ENCODE measurements at regions not wholly inside any gene's neighbourhood (a gene's known extent, or its start where the extent isn't known, plus 50 kb on each side); places are given as distances from the start of the nearest gene placed in this dataset.
A peak's percentile ranks its signal among the peaks of the same experiment; 100 is the strongest.
"Not testable (repeated sequence)": the region's sequence is repeated elsewhere in the genome, so short reads cannot be mapped to it uniquely, and the experiment has no call there.

DNA sequence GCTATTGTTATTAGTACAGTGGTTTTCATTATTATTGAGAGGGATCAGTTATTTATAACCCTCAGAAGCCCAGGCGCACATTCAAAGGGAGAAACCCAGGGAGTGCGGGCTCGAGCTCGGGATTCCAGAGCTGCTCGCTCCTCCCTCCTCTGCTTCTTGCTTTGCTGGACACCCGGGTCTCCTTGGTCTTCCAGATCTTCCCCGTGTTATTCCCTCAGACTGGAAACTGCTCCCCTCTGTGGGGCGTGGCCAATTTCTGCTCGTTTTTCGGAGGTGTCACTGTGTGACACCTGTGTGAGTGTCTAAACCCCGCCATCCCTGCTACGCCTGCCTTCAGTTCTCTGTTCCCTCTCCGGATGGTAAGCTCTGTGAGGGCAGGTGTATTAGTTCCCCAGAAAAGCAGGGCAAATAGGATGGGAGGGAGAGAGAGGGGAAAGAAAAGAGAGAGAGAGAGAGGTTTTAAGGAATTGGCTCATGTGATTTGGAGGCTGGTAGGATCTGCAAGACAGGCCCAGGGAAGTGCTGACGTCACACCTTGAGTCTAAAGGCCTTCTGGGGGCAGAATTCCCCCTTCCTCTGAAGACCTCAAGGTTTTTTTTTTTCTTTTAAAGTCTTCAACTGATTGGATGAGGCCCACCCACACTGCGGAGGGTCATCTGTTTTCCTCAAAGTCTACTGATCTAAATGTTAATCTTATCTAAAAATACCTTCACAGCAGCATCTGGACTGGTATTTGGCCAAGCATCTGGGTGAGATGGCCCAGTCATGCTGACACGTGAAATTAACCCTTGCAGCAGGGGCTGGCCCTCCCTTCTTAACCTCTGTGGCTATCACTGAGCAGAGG lies 457.3 kb upstream of the ID2 start:
- DNase-seq: no peak

DNA sequence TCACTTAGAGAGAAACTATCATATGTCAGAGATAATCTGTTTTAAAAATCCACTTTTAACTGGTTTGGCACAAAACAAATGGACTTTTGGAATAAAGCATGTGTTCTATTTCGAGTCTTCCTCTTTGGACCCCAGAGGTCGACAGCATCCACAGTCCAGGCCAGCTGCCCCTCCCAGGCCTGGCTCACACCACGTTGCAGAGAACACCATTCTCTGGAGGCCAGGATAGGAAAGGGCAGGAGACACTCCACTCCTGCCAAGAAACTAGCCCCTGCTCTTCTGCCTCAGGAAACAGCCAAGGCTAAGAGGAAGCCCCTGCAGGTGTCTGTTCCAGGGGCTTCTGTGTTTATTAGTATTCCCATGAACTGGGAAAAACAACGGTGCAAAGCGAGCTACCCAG lies 456.6 kb upstream of the ID2 start:
- no peak for DNase-seq

DNA sequence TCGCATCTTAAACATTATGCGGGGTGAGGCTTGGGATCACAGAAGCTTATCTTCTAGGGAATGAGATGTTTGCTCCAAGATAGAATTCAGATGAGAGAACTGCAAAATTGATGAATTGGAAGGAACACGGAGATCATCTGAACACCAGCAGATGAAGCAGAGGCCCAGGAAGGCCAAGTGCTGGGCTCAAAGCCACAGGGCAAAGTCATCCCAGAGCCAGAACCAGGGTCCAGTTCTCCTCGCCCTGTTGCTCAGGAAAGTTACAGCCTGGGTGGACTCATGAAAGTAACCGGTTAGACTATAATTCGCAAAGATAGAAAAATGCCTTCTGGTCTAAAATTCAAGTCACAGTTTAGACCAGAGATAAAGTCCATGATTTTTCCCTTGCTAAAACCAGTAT lies 456.1 kb upstream of the ID2 start:
- DNase-seq: no peak

DNA sequence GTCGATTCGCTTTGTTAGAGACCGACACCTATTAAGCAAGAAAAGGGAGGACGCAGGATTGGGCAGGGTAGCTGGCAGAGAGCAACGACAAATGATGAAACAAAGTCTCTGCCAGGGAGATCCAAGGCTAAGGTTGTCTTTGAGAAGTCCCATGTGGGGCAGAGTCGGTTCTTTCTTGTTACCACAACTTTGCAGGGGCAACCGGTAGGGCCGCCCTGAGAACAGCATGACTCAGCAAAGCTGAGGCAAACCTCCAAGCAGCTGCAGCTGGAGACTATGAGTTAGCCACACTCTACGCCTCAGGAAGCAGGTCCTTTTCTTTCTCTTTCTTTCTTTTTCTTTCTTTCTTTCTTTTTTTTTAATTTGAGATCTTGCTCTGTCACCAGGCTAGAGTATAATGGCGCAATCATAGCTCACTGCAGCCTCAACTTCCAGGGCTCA lies 452.3 kb upstream of the ID2 start:
- peak; percentile 74 for DNase-seq

DNA sequence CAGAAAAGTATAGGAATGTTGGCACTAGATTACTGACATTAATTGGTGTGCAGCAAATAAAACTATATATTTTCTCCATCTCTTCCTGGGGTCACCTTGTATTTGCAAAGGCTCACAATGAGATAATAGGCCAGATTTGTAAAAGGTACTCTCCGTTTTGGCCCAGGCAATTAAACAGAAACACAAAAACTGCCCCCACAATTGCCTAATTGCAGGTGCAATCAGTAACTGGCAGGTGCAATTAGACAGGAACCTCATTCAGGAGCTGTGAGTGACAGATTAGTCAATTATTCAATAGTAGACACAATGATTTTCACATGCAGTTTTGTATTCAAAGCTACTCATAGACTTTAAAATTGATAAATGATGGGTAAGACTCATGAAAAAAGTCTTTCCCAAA lies 451.4 kb upstream of the ID2 start:
- DNase-seq: no peak

DNA sequence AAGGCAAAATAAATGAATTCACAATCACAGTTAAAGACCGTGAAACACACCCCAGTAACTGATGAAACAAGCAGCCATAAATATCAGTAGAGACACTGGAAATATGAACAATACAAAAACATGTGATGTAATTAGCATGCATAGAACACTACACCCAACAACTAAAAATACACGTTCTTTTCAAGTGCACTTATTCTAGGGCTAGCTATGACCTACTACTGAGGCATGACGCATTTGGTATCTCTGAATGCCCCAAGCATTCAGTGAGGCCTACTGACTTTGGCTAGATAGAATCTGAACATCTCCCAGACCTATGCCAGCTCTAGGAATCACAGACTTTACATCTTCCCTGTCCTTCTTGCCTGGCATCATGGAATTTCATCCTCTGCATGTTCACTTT lies 450.0 kb upstream of the ID2 start:
- DNase-seq: no peak

DNA sequence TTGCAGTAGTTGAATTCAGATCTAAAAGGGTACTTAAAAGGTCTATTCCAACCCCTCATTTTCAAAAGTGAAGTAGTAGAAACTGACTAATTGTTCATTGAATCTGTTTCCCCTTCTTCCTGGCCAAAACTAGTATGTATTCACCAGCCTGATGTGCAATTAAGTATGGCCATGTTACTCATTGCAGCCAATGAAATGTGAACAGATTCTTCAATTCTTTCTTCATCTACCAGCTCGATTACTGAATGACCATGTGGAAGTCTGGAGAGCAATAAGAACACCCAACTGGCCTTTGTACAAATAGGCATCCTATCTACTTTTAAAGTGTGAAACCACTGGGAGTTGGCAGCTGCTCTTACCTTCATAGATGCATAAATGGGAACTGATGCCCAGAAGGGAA lies 449.0 kb upstream of the ID2 start:
- DNase-seq: no peak

DNA sequence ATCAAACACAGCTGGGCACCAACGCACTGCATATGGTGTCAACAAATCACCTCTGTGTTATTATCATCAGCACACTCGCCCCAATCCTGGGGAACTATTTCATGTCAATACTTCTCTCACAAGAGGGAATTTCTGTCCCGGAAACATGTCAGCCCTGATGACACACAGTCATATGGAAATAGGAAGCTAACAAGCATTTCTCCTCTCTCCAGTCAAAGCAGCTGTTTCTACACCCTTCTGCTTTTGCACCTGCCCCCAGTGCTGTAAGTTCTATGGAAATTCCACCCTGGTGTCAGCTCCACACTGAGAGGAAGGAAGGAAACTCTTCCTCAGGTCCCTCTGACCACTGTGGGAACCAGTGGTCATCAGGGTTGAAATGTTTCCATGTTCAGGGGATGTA lies 447.6 kb upstream of the ID2 start:
- DNase-seq: no peak

DNA sequence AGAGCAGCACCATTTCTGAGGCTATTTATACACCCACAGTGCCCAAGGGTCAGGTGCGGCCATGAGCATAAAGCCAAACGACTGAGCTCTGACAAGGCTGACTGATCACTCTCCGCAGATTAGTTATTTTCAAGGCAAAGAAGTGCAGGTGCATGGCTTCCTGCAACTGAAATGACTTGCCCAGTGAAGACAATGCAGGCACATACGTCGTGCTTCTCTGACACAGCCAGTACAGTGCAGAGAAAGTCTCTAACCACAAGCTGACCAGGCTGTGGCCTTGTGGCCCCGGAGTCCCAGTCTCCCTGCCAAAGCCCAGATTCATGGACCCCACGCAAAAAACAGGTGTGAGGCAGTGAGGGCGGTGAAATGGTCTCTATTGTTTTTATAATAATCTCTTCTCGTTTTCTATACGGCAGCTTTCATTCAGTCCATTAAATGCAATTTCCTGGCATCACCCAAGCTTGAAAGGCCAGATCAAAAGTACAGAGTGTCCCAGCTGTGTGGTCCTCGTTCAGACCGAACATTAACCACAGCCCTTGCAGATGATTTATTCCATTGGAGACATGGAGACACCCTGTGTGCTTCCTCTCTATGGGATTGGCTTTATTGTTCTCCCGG lies 447.0 kb upstream of the ID2 start:
- DNase-seq: no peak

DNA sequence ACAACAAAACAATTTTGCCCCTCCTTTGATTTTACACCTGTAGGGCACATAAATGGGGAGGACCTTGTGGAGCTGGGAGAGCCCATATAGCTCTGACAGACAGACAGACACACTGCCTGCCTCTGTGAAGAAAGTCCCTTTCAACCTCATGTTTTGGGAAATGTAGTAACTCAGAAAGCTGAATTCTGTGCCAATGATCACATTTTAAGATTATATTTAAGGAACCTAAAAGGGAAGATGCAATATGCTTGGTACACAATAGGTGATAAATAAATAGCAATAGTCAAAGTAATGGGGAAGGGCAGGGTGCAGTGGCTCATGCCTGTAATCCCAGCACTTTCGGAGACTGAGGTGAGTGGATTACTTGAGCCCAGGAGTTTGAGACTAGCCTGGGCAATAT lies 446.4 kb upstream of the ID2 start:
- DNase-seq: no peak

DNA sequence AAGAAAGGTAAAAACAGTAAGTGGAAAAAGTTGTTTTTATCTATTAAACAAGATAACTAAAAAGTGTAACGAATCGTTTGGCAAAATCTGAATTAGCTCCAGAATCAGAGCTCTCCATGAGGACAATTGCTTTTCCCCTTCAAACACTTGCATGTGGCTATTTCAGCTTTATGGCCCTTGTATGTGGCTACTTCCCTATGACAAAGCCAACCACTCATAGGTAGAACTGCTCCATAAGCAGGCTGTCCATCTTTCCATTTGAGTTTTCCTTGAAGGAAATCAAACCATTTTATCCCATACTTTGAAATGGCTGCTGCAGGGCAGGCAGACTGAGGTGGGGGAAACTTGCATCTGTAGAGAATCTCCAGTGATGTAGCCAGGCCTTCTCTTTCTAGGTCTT lies 445.5 kb upstream of the ID2 start:
- DNase-seq: no peak

DNA sequence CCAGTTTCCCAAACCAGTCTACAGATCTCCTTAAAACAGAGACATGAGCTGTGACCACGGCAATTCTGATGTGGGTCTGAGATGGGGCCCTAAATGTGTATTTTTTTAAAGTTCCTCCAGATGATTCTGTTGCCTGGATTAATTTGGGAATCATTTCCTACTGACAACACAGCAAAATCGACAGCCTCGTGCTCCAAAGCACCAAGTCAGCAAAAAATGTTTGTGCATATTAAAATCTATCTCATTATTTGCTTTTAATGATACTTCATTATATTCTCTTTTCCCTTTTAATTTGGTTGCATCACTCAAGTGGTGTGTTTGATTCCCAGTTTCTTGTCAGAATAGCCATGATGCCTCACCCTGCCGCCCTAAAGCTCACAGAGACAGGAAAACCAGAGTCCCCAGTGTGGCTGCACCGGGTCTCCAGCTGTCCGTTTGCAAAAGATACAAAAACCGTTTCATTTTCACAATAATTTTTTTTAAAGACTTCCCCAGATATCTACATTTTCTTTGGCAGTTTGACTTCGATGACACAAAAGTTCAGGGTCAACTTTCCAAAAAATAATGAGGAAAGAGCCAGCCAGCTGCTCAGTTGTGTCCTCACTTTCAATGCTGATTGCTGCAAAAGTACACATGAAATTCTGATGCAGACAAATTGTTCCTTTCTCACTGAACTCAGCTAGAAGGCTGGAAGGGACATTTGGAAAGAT lies 443.2 kb upstream of the ID2 start:
- no peak for DNase-seq

DNA sequence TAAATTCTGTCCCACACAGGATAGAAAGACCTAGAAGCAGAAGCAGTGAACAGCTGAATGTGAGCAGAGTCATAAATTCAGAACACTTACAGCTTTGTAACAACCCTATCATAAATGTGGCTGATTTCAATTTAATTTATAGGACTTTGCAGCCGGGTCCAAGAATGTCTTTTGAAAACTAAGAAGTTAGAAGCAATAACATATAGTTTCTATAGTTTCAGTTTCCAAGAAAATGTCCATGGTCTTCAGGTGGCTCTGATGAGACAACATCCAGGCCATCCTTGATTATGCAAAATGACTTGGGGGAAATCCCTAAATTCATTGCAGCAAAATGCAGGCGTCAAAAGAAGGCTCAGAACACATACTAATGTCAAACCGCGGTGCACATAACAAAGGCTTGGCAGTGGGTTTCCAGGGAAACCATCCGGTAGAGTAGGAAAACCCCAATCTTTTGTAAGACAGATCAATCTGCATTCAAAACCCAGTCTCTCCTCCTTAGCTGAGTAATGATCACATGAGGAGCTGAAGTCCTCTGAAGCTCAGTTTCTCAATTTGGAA lies 442.2 kb upstream of the ID2 start:
- peak; percentile 71 for DNase-seq

DNA sequence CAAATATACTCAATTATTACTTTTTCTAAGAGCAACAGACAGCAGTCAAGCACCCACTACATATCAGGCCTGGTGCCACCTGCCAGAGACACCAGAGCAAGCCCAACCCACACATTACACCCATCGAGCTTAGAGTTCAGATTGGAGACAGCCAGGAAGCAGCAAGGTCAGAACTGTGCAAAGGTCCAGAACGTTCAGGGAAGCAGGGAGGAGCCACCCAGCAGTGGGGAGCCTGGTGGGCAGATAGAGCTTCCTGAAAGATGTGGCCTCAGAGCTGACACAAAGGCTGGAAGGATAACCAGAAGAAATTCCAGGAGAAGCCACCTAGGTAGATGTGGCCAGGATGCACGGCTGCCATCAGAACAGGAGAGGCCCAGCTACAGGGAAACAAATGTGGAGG lies 440.5 kb upstream of the ID2 start:
- DNase-seq: no peak

DNA sequence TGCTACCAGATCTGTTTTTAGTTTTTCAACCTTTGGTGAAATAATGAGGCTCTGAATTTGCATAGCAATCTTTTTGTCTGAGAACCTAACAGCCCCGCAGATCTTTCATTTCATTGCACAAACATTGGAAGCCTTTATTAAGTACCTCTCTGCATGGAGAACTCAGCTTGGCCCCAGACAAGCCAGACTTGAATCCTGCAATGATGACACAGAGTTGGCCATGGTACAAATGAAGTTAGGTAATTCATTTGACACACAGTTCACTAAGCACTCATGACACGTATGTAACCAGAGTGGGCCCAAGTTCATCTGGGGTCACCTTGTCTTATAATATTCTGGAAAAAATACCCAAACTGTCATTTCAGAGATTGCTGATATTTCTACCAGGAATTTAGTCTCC lies 439.1 kb upstream of the ID2 start:
- DNase-seq: no peak

DNA sequence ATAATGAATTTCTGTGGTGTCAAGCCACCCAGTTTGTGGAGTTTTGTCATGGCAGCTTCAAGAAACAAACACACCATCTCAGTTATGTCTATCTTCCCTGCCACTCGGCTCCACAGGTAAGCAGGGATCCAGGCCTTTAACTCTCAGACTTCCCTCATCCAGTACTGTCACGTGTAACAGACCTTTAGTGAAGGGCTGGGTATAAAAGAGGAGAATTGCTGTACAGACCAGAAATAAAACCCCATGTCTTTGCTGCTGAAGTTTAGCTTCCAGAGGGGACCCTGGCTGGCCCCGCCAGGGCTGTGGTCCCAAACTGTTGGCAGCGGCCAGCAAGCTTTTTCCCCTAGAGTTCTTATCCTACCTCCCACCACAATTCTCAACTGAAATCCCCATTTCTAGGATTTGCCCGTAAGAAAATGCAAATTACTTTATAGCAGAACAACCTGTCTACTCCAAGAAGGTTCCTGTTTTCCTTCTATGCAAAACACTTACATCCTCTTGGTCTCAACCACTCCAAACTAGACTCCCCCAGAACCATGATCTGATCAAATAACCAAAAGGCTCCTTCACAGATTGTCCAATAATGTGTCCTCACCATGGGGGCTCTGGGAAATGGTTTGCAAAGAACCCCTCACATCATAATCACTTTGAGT lies 438.0 kb upstream of the ID2 start:
- no peak for DNase-seq

DNA sequence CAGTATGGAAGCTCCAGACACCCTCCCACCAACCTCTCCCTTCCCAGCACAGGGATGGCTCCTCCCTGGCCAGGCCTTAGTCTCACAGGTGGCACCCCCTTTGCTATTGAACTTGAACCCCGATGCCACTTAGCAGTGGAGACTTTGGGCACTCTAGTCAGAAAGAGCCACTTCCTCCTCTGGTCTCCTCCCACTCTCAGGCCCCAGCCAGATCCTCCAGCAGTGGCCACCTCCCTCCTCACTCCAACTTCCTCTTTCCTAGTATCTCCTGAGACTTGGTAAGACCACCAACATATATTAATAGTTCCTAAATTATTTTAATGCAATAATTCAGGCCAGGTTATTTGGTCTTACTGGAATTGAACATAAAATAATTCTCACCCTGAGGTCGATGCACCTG lies 437.2 kb upstream of the ID2 start:
- no peak for DNase-seq

DNA sequence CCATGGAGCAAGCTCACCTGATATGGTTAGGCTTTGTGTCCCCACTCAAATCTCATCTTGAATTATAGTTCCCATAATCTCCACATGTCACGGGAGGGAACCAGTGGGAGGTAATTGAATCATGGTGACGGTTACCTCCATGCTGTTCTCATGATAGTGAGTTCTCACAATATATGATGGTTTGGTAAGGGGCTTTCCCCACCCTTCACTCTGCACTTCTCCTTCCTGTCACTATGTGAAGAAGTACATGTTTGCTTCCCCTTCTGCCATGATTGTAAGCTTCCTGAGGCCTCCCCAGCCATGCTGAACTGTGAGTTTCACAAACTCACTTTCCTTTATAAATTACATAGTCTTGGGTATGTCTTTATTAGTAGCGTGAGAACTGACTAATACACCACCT lies 435.7 kb upstream of the ID2 start:
- no peak for DNase-seq

DNA sequence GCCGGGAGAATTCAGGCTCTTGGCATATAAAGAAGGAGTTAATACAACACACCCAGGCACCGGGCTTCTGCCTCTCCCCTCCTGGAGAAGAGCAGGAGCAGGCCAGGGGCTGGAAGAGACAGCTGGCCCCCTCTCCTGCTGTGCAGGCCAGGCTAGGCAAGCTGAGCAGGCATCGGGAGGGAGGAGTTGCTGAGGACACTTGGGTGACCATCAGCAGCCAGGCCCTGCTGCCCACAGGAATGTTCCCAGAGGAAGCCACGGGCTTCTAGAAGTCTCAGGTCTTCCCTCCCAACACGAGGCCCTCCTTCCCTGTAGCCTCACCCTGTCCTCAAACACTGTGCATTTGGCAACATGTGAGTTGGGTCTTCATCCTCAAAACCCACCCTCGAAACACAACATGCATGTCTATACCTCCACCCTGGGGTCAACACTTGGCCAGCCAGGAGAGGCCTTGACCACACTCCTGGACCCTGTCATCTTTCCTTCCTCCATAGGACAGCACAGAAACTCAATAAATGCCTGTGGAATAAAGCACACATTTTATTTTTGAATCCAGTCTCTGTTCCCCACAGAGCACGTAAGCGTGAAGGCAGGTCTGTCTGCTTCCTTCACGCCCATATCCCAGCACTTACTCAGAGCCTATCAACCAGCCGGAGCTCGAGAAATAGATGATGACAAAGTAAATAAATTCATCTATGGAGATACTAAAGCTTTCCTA lies 433.8 kb upstream of the ID2 start:
- DNase-seq: no peak

DNA sequence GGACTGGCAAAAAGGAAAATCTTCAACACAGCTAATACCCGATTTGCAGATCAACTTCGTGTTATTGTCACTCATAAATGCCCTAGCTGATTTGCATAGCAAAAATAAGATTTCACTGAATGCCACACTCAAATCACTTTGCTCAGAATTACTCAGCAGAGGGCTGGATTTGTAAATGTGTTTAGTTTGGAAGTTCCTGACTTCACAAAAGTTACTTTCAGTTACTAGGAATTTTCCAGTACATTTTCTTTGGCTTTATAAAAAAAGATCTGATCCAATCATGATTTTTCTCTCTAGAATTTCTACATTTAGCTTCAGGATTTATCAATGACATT lies 433.3 kb upstream of the ID2 start:
- no peak for DNase-seq

DNA sequence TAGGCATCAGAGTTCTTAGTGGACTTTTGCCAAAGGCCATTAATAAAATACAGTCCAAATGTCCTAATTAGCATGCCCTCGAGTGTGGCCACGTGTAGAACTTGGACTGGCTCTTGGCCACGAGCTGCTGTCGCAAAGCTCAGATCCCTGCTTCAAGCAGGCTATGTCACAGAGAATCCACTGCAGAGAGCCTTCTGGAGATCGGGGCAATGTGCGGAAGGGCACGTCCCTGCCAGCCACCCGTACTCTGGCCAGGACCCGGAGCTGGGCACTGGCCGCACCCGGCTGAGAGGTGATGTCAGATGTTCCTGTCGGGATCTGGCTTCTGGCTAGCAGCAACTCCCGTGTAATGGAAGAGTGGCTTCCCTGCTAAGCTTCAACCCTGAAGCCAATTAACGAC lies 432.7 kb upstream of the ID2 start:
- DNase-seq: no peak

DNA sequence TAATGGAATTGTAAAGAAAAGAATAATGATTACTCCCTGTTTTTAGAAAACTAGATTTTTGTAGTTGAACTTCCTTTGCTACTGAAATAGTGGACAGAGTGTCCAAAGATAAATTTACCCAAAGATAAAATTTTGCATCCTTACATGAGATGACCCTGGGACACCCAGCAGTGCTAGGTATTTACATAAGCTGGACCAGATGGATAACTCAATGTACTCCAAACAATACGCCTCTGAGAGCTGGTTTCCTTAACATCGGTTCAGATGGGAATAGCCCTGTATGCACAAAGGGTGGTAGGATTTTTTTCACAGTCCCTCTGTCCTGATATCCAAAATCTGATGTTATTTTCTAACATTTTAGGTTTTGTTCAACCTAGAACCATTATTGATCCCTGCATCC lies 432.1 kb upstream of the ID2 start:
- no peak for DNase-seq

DNA sequence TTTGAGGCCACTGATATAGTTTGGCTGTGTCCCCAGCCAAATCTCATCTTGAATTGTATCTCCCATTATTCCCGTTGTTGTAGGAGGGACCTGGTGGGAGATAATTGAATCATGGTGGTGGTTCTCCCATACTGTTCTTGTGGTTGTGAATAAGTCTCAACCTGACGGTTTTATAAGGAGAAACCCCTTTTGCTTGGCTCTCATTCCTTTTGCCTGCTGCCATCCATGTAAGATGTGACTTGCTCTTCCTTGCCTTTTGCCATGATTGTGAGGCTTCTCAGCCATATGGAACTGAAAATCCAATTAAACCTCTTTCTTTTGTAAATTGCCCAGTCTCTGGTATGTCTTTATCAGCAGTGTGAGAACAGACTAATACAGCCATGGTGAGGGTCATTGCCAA lies 431.6 kb upstream of the ID2 start:
- DNase-seq: not testable (repeated sequence)

Measured in activated CD4-positive, alpha-beta T cell treated with anti-CD3 and anti-CD28 coated beads, Interleukin-2, amount 50 U/mL, for 16 hours (primary cell).